H9 (cell line): ENCODE measurements at regions not wholly inside any gene's neighbourhood (a gene's known extent, or its start where the extent isn't known, plus 50 kb on each side); places are given as distances from the start of the nearest gene placed in this dataset.

Source experiments
- DNase-seq: peaks from one replicate; pipeline ENCODE4 v3.0.0-alpha.2; 2017
- H2AFZ ChIP-seq: one replicate; pipeline ENCODE4 v1.6.1; 2013; ENCODE audit warnings: mild to moderate bottlenecking, low read length, control low read depth, moderate library complexity
- H2AK5ac ChIP-seq: 2 replicates; pipeline ENCODE4 v1.6.1; 2013; ENCODE audit warnings: low read length, control low read depth, mixed read lengths; ENCODE audit not compliant: insufficient read length
- H2BK120ac ChIP-seq: one replicate; pipeline ENCODE4 v1.6.1; 2013; ENCODE audit warnings: low read depth, mild to moderate bottlenecking, low read length, control low read depth, inconsistent platforms; ENCODE audit not compliant: poor library complexity, severe bottlenecking
- H2BK12ac ChIP-seq: 2 replicates; pipeline ENCODE4 v1.6.1; 2013; ENCODE audit warnings: low read length, control low read depth, mixed read lengths, low read depth; ENCODE audit not compliant: insufficient read length
- H2BK15ac ChIP-seq: 2 replicates; pipeline ENCODE4 v1.6.1; 2013; ENCODE audit warnings: low read depth, low read length, control low read depth
- H2BK20ac ChIP-seq: one replicate; pipeline ENCODE4 v1.6.1; 2013; ENCODE audit warnings: low read depth, mild to moderate bottlenecking, low read length, control low read depth, inconsistent platforms; ENCODE audit not compliant: poor library complexity, severe bottlenecking
- H2BK5ac ChIP-seq: 2 replicates; pipeline ENCODE4 v1.6.1; 2013; ENCODE audit warnings: low read length, control low read depth, mixed read lengths; ENCODE audit not compliant: insufficient read length
- H3K14ac ChIP-seq: 2 replicates; pipeline ENCODE4 v1.6.1; 2013; ENCODE audit warnings: low read length, control low read depth; ENCODE audit not compliant: insufficient read depth
- H3K18ac ChIP-seq: 2 replicates; pipeline ENCODE4 v1.6.1; 2013; ENCODE audit warnings: low read depth, mild to moderate bottlenecking, mixed read lengths, low read length, control low read depth; ENCODE audit not compliant: insufficient read length
- H3K23ac ChIP-seq: 2 replicates; pipeline ENCODE4 v1.6.1; 2013; ENCODE audit warnings: low read length, control low read depth, mixed read lengths, low read depth; ENCODE audit not compliant: insufficient read length
- H3K23me2 ChIP-seq: 2 replicates; pipeline ENCODE4 v1.6.1; 2013; ENCODE audit warnings: low read depth, mild to moderate bottlenecking, mixed read lengths, low read length, control low read depth; ENCODE audit not compliant: insufficient read length, poor library complexity, severe bottlenecking
- H3K27ac ChIP-seq: 2 replicates; pipeline ENCODE4 v1.5.1; 2013; ENCODE audit warnings: low read length, control low read depth, mixed read lengths, low read depth; ENCODE audit not compliant: insufficient read length
- H3K27me3 ChIP-seq: 2 replicates; pipeline ENCODE4 v1.6.1; 2013; ENCODE audit warnings: low read length, control low read depth, inconsistent platforms; ENCODE audit not compliant: insufficient read depth
- H3K4ac ChIP-seq: 2 replicates; pipeline ENCODE4 v1.6.1; 2013; ENCODE audit warnings: low read depth, mild to moderate bottlenecking, control low read depth, inconsistent platforms, low read length, moderate library complexity
- H3K4me1 ChIP-seq: 2 replicates; pipeline ENCODE4 v1.6.1; 2013; ENCODE audit warnings: low read length, control low read depth, inconsistent platforms; ENCODE audit not compliant: insufficient read depth
- H3K4me2 ChIP-seq: 2 replicates; pipeline ENCODE4 v1.6.1; 2013; ENCODE audit warnings: low read length, control low read depth, mixed read lengths; ENCODE audit not compliant: insufficient read length, insufficient read depth
- H3K56ac ChIP-seq: 2 replicates; pipeline ENCODE4 v1.6.1; 2013; ENCODE audit warnings: low read depth, mild to moderate bottlenecking, mixed read lengths, low read length, control low read depth; ENCODE audit not compliant: insufficient read length
- H3K79me1 ChIP-seq: 2 replicates; pipeline ENCODE4 v1.6.1; 2013; ENCODE audit warnings: low read depth, mild to moderate bottlenecking, moderate library complexity, low read length, control low read depth, inconsistent platforms; ENCODE audit not compliant: insufficient read depth, poor library complexity, severe bottlenecking
- H3K79me2 ChIP-seq: 2 replicates; pipeline ENCODE4 v1.6.1; 2013; ENCODE audit warnings: low read length, control low read depth, inconsistent platforms; ENCODE audit not compliant: insufficient read depth
- H3K9ac ChIP-seq: 2 replicates; pipeline ENCODE4 v1.6.1; 2013; ENCODE audit warnings: low read length, control low read depth, mixed read lengths; ENCODE audit not compliant: insufficient read length; ENCODE audit errors: extremely low read depth
- H3K9me3 ChIP-seq: one replicate; pipeline ENCODE4 v1.6.1; 2013; ENCODE audit warnings: low read depth, low read length, inconsistent platforms; ENCODE audit not compliant: control insufficient read depth
- H3T11ph ChIP-seq: one replicate; pipeline ENCODE4 v1.6.1; 2013; ENCODE audit warnings: mild to moderate bottlenecking, low read length, control low read depth, inconsistent platforms
- H4K20me1 ChIP-seq: one replicate; pipeline ENCODE4 v1.6.1; 2013; ENCODE audit not compliant: control insufficient read depth, insufficient read length, insufficient read depth
- H4K5ac ChIP-seq: 2 replicates; pipeline ENCODE4 v1.6.1; 2013; ENCODE audit warnings: low read depth, mild to moderate bottlenecking, mixed read lengths, low read length, control low read depth; ENCODE audit not compliant: insufficient read length
- H4K8ac ChIP-seq: replicated peaks from 2 replicates; pipeline ENCODE4 v1.6.1; 2013; ENCODE audit warnings: low read length, control low read depth, mixed read lengths, low read depth; ENCODE audit not compliant: insufficient read length
- H4K91ac ChIP-seq: 2 replicates; pipeline ENCODE4 v1.6.1; 2013; ENCODE audit warnings: low read depth, mild to moderate bottlenecking, moderate library complexity, mixed read lengths, low read length, control low read depth; ENCODE audit not compliant: insufficient read length
- H3K27ac Mint-ChIP-seq, 3 experiments: 2 replicates in 2 of 3; 3 replicates in 1 of 3; pipeline ENCODE4 v1.8.0; 2020 to 2021; ENCODE audit warnings: mixed read lengths in 3 of 3, mild to moderate bottlenecking in 1 of 3, moderate library complexity in 1 of 3
- H3K27me3 Mint-ChIP-seq: 2 replicates; pipeline ENCODE4 v1.8.0; 2021; ENCODE audit warnings: low read depth, mild to moderate bottlenecking, moderate library complexity, mixed read lengths
- H3K36me3 Mint-ChIP-seq, 3 experiments: 2 replicates in 2 of 3; 3 replicates in 1 of 3; pipeline ENCODE4 v1.8.0; 2020 to 2021; ENCODE audit warnings: low read depth in 3 of 3, mixed read lengths in 3 of 3; ENCODE audit not compliant: insufficient read depth in 1 of 3
- H3K4me1 Mint-ChIP-seq, 2 experiments: 2 replicates each; pipeline ENCODE4 v1.8.0; 2020; ENCODE audit warnings: mixed read lengths in 2 of 2
- H3K4me3 Mint-ChIP-seq, 2 experiments: 2 replicates in 1 of 2; 3 replicates in 1 of 2; pipeline ENCODE4 v1.8.0; 2020 to 2021; ENCODE audit warnings: mild to moderate bottlenecking in 2 of 2, mixed read lengths in 2 of 2, moderate library complexity in 1 of 2
- H3K9me3 Mint-ChIP-seq, 2 experiments: 2 replicates in 1 of 2; 3 replicates in 1 of 2; pipeline ENCODE4 v1.8.0; 2020; ENCODE audit warnings: mild to moderate bottlenecking in 2 of 2, mixed read lengths in 2 of 2, moderate library complexity in 1 of 2
- WGBS: extraction: QIAGEN DNeasy Blood & Tissue Kit; methylation state at CpG from one replicate; pipeline ENCODE4 v1.1.7; 2013; ENCODE audit warnings: missing lambda C conversion rate, low lambda C conversion rate, mixed read lengths; ENCODE audit not compliant: insufficient read length; ENCODE audit errors: extremely low coverage; 5-methylcytosine and 5-hydroxymethylcytosine counted together
- TF ChIP-seq, protein P1 (sequence below): fragments of 200-600 bp; sonication (generic); conservative IDR thresholded peaks from 3 replicates; pipeline ENCODE4 v1.8.0; 2021; ENCODE audit warnings: antibody characterized with exemption, mild to moderate bottlenecking

- no peak overlapping the region for H2BK5ac ChIP-seq
- TF ChIP-seq, protein P1, sequence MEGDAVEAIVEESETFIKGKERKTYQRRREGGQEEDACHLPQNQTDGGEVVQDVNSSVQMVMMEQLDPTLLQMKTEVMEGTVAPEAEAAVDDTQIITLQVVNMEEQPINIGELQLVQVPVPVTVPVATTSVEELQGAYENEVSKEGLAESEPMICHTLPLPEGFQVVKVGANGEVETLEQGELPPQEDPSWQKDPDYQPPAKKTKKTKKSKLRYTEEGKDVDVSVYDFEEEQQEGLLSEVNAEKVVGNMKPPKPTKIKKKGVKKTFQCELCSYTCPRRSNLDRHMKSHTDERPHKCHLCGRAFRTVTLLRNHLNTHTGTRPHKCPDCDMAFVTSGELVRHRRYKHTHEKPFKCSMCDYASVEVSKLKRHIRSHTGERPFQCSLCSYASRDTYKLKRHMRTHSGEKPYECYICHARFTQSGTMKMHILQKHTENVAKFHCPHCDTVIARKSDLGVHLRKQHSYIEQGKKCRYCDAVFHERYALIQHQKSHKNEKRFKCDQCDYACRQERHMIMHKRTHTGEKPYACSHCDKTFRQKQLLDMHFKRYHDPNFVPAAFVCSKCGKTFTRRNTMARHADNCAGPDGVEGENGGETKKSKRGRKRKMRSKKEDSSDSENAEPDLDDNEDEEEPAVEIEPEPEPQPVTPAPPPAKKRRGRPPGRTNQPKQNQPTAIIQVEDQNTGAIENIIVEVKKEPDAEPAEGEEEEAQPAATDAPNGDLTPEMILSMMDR, result no peak
These were observed 447.6 kb upstream of the SEL1L start for GRCh38 chr14:81981307-81981675.

More at GRCh38 chr14:81981307-81981675, 447.6 kb upstream of the SEL1L start:
- no peak overlapping the region for H2BK20ac ChIP-seq
- no peak overlapping the region for H3K9ac ChIP-seq
- no peak overlapping the region for H3K56ac ChIP-seq
- H3T11ph ChIP-seq, result no peak overlapping the region
- Mint-ChIP-seq H3K36me3 (no peaks in the 10 kb centered on the region), H3K4me1 (no peaks in the 10 kb centered on the region), H3K9me3 (no peaks in the 10 kb centered on the region), H3K27me3 (no peaks in the 10 kb centered on the region), H3K27ac (no peak overlapping the region; a peak in 1 of 7 replicates), H3K4me3 (no peak overlapping the region)
- H3K14ac ChIP-seq, result no peak overlapping the region
- H2BK12ac ChIP-seq, result no peak overlapping the region
- H4K8ac ChIP-seq, result no peak overlapping the region
- no peak overlapping the region for H3K18ac ChIP-seq
- H3K79me1 ChIP-seq, result no peaks in the 10 kb centered on the region
- no peak overlapping the region for H3K23ac ChIP-seq
- no peak overlapping the region for H3K4me2 ChIP-seq
- no peak for DNase-seq
- H4K20me1 ChIP-seq, result no peaks in the 10 kb centered on the region
- H3K27ac ChIP-seq, result no peak overlapping the region
- no peak overlapping the region for H3K4ac ChIP-seq
- no peak overlapping the region for H2BK120ac ChIP-seq
- H3K79me2 ChIP-seq, result no peaks in the 10 kb centered on the region
- H4K91ac ChIP-seq, result no peak overlapping the region
- no peaks in the 10 kb centered on the region for H3K27me3 ChIP-seq
- no peak overlapping the region for H2AK5ac ChIP-seq
- H4K5ac ChIP-seq, result no peak overlapping the region
- H3K9me3 ChIP-seq, result no peaks in the 10 kb centered on the region
- H3K4me1 ChIP-seq, result no peaks in the 10 kb centered on the region
- no peaks in the 10 kb centered on the region for H3K23me2 ChIP-seq
- no CpG with 5 or more reads among the region's 5 CpGs for WGBS
- H2BK15ac ChIP-seq, result no peak overlapping the region
- no peak overlapping the region for H2AFZ ChIP-seq
